SJSA1 (cell line): ENCODE measurements at regions not wholly inside any gene's neighbourhood (a gene's known extent, or its start where the extent isn't known, plus 50 kb on each side); places are given as distances from the start of the nearest gene placed in this dataset.

Experiments
- DNase-seq, 2 experiments: peaks; one replicate each; pipeline ENCODE4 v3.0.0-alpha.2; 2015 to 2020; ENCODE audit warnings: low spot score in 2 of 2, low read depth in 1 of 2
- H3K27ac ChIP-seq: fragments of 250-450 bp; sonication (Bioruptor Pico); 2 replicates; pipeline ENCODE4 v1.5.1; 2020; ENCODE audit warnings: mild to moderate bottlenecking, moderate library complexity
- H3K27me3 ChIP-seq: fragments of 250-450 bp; sonication (Bioruptor Pico); replicated peaks from 2 replicates; pipeline ENCODE4 v1.5.1; 2020; ENCODE audit warnings: mild to moderate bottlenecking, moderate library complexity
- H3K36me3 ChIP-seq: fragments of 250-450 bp; sonication (Bioruptor Pico); 2 replicates; pipeline ENCODE4 v1.5.1; 2020; ENCODE audit warnings: mild to moderate bottlenecking
- H3K4me1 ChIP-seq: fragments of 250-450 bp; sonication (Bioruptor Pico); replicated peaks from 2 replicates; pipeline ENCODE4 v1.6.1; 2021; ENCODE audit warnings: mild to moderate bottlenecking
- H3K4me3 ChIP-seq: fragments of 250-450 bp; sonication (Bioruptor Pico); 2 replicates; pipeline ENCODE4 v1.5.1; 2020; ENCODE audit warnings: mild to moderate bottlenecking
- H3K9me3 ChIP-seq: fragments of 250-450 bp; sonication (Bioruptor Pico); replicated peaks from 2 replicates; pipeline ENCODE4 v1.5.1; 2020; ENCODE audit warnings: mild to moderate bottlenecking

GRCh38 chr5:106910486-106910885, 760.3 kb downstream of the EFNA5 start:
- no peak for DNase-seq

GRCh38 chr5:106909716-106910115, 761.0 kb downstream of the EFNA5 start:
- Histone ChIP-seq H3K4me1 (no peaks in the 10 kb centered on the region), H3K4me3 (no peak overlapping the region), H3K27me3 (no peaks in the 10 kb centered on the region), H3K36me3 (no peaks in the 10 kb centered on the region), H3K9me3 (peaks cover 5% of the 10 kb centered on the region; the same call in 1 of the 2 replicates), H3K27ac (no peak overlapping the region)
- no peak for DNase-seq

More at GRCh38 chr5:106910486-106910885, 760.3 kb downstream of the EFNA5 start:
- Histone ChIP-seq H3K4me1 (no peaks in the 10 kb centered on the region), H3K9me3 (peaks cover 5% of the 10 kb centered on the region; the same call in 1 of the 2 replicates), H3K36me3 (no peaks in the 10 kb centered on the region), H3K4me3 (no peak overlapping the region), H3K27ac (no peak overlapping the region), H3K27me3 (no peaks in the 10 kb centered on the region)

DNA sequence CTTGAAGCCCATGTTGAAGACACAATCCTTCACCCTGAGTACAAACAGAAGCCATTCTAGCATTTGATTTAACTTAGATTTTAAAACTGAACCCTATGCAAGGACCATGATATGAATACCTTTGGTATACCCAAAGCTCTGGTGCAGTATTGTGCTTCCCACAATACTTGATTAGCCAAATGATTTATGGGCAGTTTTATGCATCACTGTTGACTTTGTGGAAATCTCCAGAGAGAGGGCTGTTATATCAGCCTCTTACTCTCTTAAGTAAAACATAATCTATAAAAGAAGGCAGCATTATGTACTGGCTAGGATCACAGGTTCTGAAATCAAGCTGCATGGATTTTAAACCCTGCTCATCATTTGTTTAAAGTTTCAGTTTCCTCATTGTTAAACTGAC, 762.8 kb downstream of the EFNA5 start:
- Histone ChIP-seq H3K4me1 (no peaks in the 10 kb centered on the region), H3K36me3 (no peaks in the 10 kb centered on the region), H3K4me3 (no peak overlapping the region), H3K27ac (no peak overlapping the region), H3K9me3 (0 out of 2 replicates have a peak, but pooled peaks cover 2% of the 10 kb centered on the region), H3K27me3 (no peaks in the 10 kb centered on the region)
- DNase-seq = no peak

DNA sequence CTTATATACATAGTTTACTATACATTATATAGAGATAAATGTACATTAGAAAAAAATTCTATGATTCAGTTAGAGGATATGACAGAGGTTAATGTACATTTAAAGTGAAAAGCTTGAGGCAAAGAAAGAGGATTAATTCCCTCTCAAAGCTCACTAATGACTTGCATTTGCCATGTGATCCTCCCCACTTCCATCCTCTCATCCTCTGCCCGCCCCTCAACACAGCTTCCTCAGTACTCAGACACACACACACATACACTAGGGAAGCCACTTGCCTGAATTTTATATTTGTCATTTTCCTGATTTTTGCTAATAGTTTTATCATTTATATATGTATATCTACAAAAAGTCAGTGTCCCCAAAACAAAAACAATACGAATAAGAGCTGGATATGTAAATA, 764.5 kb downstream of the EFNA5 start:
- H3K36me3 ChIP-seq = no peaks in the 10 kb centered on the region
- no peaks in the 10 kb centered on the region for H3K27me3 ChIP-seq
- H3K4me1 ChIP-seq = no peaks in the 10 kb centered on the region
- no peak overlapping the region for H3K4me3 ChIP-seq
- no peak for DNase-seq
- H3K9me3 ChIP-seq = 0 out of 2 replicates have a peak, but pooled peaks cover 2% of the 10 kb centered on the region
- H3K27ac ChIP-seq = no peak overlapping the region

- DNase-seq = no peak
- H3K9me3 ChIP-seq = no peaks in the 10 kb centered on the region
- H3K27me3 ChIP-seq = no peaks in the 10 kb centered on the region
- no peaks in the 10 kb centered on the region for H3K4me1 ChIP-seq
- no peak overlapping the region for H3K4me3 ChIP-seq
- no peak overlapping the region for H3K27ac ChIP-seq
- H3K36me3 ChIP-seq = no peaks in the 10 kb centered on the region
These were observed 775.8 kb downstream of the EFNA5 start for GRCh38 chr5:106894964-106895363.

DNA sequence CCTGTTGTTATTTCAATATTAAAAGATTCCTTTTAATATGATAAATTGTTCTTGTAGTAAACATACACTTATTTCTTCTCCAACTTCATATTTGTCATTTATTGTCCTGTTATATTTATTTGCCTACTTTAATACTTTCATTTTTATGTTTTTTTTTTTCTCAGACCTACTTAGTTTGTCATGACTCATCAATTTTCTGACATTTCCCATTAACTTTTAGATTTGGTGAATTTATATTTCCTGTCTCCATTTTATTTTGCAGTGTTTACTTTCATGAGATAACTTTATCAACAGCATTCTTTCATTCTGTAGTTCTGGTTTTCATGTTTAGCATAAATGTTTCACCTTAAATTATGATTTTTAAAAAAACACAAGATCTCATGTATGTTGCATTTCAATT, 788.7 kb downstream of the EFNA5 start:
- Histone ChIP-seq H3K36me3 (no peaks in the 10 kb centered on the region), H3K27me3 (no peaks in the 10 kb centered on the region), H3K4me3 (no peak overlapping the region), H3K4me1 (no peaks in the 10 kb centered on the region), H3K27ac (no peak overlapping the region), H3K9me3 (no peaks in the 10 kb centered on the region)
- DNase-seq = no peak

GRCh38 chr5:106880656-106881055, 790.1 kb downstream of the EFNA5 start:
- Histone ChIP-seq H3K4me3 (no peak overlapping the region), H3K9me3 (peaks cover 5% of the 10 kb centered on the region; the same call in 1 of the 2 replicates), H3K4me1 (no peaks in the 10 kb centered on the region), H3K27me3 (no peaks in the 10 kb centered on the region), H3K36me3 (no peaks in the 10 kb centered on the region), H3K27ac (no peak overlapping the region)
- no peak for DNase-seq

DNA sequence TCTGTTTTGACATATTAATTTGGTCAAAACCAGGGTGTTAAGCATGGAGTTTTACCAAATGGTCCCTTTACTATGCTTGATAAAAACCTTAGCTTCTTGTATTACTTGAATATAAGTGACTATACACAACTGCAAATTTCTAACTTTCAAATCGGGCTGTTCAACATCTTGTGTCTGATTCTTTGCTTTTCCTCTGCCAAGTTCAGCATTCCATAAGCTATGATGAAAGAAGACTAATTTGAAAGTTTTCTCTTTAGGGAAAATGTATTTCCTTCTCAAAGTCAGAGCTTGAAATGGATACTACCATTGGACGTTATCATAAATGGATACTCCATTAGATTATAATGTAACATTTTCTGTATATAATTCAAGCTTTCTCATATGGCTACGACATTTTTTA, 792.9 kb downstream of the EFNA5 start:
- DNase-seq = no peak
- H3K9me3 ChIP-seq = peaks cover 5% of the 10 kb centered on the region; the same call in 1 of the 2 replicates
- H3K4me3 ChIP-seq = no peak overlapping the region
- H3K27ac ChIP-seq = no peak overlapping the region
- no peaks in the 10 kb centered on the region for H3K27me3 ChIP-seq
- no peaks in the 10 kb centered on the region for H3K4me1 ChIP-seq
- no peaks in the 10 kb centered on the region for H3K36me3 ChIP-seq

DNA sequence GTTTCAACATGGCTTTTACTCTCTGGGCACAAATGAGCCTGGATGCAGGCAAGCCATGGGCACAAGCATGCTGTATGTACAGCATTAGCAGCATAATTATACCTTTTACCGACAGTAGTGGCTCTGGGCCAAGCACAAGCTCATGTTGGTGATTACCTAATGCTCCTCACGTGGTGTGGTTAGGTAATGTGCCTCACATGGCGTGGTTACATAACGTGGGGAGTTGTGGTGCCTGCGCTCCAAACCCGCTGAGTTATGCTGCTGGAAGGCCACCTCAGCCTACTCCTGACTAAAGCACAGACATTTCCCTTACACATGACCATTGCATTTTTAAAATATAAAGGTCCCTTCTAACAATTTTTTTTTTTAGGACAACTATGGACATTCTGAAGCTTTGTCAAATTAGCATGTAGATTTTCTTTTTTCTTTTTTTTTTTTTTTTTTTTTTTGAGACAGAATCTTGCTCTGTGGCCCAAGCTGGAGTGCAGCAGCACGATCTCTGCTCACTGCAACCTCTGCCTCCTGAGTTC, 794.0 kb downstream of the EFNA5 start:
- Histone ChIP-seq H3K9me3 (peaks cover 5% of the 10 kb centered on the region; the same call in 1 of the 2 replicates), H3K4me3 (no peak overlapping the region), H3K27me3 (no peaks in the 10 kb centered on the region), H3K27ac (no peak overlapping the region), H3K36me3 (no peaks in the 10 kb centered on the region), H3K4me1 (no peaks in the 10 kb centered on the region)
- DNase-seq = no peak

DNA sequence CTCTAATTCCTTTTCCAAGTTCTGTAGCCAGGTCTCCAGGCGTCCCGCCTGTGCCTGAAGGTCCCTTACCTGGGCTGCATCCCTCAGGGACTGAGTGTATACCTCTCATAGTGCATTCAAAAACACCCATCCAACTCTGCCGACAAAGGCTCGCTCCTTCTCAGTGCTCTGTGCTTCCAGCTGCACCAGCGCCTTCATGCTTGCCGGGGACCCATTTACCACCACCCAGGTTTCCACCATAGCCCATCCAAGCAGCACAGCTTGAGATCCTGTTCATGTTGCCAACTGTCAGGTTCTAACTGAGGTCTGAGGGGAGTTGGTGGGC, 794.5 kb downstream of the EFNA5 start:
- Histone ChIP-seq H3K4me3 (no peak overlapping the region), H3K4me1 (no peaks in the 10 kb centered on the region), H3K9me3 (peaks cover 5% of the 10 kb centered on the region; the same call in 1 of the 2 replicates), H3K27ac (no peak overlapping the region), H3K27me3 (no peaks in the 10 kb centered on the region), H3K36me3 (no peaks in the 10 kb centered on the region)
- DNase-seq = no peak

DNA sequence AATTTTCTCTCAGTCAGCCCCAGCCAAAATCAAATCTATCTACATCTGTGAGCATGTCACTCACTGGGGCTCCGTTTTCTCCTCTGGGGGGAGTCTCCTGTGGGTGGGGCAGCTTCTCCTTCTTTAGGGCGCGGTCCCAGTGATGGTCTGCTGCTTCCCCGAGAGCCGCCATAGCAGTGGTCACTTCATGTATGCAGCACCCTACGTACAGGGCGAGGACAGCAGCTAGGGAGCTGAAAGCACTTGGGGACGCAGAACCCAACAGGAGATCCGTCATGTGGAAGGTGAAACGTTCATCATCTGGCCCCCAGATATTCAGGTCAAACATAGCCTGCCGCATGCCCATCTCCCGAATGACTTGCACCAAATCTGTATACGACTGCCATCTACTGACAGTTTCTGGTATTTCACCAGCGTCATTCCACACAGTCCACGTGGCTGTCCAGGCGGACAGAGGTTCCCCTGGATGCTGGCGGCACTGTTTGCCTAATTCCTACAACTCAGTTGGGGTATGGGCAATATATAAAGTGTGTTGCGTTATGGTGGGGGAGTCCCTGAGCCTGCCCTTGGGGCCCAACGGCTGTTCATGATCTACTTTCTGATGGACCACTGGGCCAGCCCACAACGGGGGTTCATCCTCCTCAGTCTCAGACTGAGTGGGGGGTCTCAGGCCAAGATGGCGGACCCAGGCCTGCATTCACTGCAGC, 795.0 kb downstream of the EFNA5 start:
- H3K4me3 ChIP-seq = no peak overlapping the region
- peak; percentile 32 to 57 for DNase-seq
- H3K27me3 ChIP-seq = no peaks in the 10 kb centered on the region
- H3K27ac ChIP-seq = no peak overlapping the region
- no peaks in the 10 kb centered on the region for H3K36me3 ChIP-seq
- H3K4me1 ChIP-seq = no peaks in the 10 kb centered on the region
- H3K9me3 ChIP-seq = peaks cover 5% of the 10 kb centered on the region; the same call in 1 of the 2 replicates

- DNase-seq = no peak
- H3K4me3 ChIP-seq = no peak overlapping the region
- H3K36me3 ChIP-seq = no peaks in the 10 kb centered on the region
- H3K27ac ChIP-seq = no peak overlapping the region
- H3K27me3 ChIP-seq = no peaks in the 10 kb centered on the region
- H3K4me1 ChIP-seq = no peaks in the 10 kb centered on the region
- H3K9me3 ChIP-seq = peaks cover 5% of the 10 kb centered on the region; the same call in 1 of the 2 replicates
These were observed 795.8 kb downstream of the EFNA5 start for GRCh38 chr5:106874974-106875373.

- no peak for DNase-seq
- H3K9me3 ChIP-seq = peaks cover 5% of the 10 kb centered on the region; the same call in 1 of the 2 replicates
- no peaks in the 10 kb centered on the region for H3K27me3 ChIP-seq
- H3K4me1 ChIP-seq = no peaks in the 10 kb centered on the region
- H3K36me3 ChIP-seq = no peaks in the 10 kb centered on the region
- H3K4me3 ChIP-seq = no peak overlapping the region
- H3K27ac ChIP-seq = no peak overlapping the region
These were observed 796.2 kb downstream of the EFNA5 start for GRCh38 chr5:106874531-106874930.

- no peaks in the 10 kb centered on the region for H3K36me3 ChIP-seq
- no peaks in the 10 kb centered on the region for H3K4me1 ChIP-seq
- H3K9me3 ChIP-seq = peaks cover 5% of the 10 kb centered on the region; the same call in 1 of the 2 replicates
- H3K27ac ChIP-seq = no peak overlapping the region
- H3K4me3 ChIP-seq = no peak overlapping the region
- H3K27me3 ChIP-seq = no peaks in the 10 kb centered on the region
- DNase-seq = no peak
These were observed 797.2 kb downstream of the EFNA5 start for GRCh38 chr5:106873568-106873967.
